ENCODE measurements at regions not wholly inside any gene's neighbourhood (a gene's known extent, or its start where the extent isn't known, plus 50 kb on each side); places are given as distances from the start of the nearest gene placed in this dataset.

GRCh38 chr2:234344012-234344411, 152.9 kb downstream of the ARL4C start:
- no peak overlapping the region for H3K4me3 ChIP-seq (ENCODE audit: low read length, poor library complexity, severe bottlenecking)
- H3K4me2 ChIP-seq (ENCODE audit: low read depth, low read length, poor library complexity, severe bottlenecking): no peak overlapping the region
- peaks cover 6% of the 10 kb centered on the region; the same call in 1 of the 2 replicates for H3K9me3 ChIP-seq (ENCODE audit: insufficient read depth, low read depth, low read length)
- H4K20me1 ChIP-seq (ENCODE audit: insufficient read depth, low read length, poor library complexity, severe bottlenecking): no peaks in the 10 kb centered on the region
- no peaks in the 10 kb centered on the region for H3K79me2 ChIP-seq (ENCODE audit: insufficient read depth, low read length)
- no peak overlapping the region for H2AFZ ChIP-seq (ENCODE audit: low read length)
- H3F3A ChIP-seq (ENCODE audit: low read depth): no peaks in the 10 kb centered on the region
- H3K4me1 ChIP-seq (ENCODE audit: insufficient read depth, low read length, poor library complexity, severe bottlenecking): peaks cover 23% of the 10 kb centered on the region
- TF ChIP-seq CTCF (conservative IDR thresholded peaks at IDR 0.05; ENCODE audit: low read length) (no peak), EZH2phosphoT487 (IDR thresholded peaks at IDR 0.05; ENCODE audit: borderline replicate concordance) (no peak)
- no peaks in the 10 kb centered on the region for H3K36me3 ChIP-seq (ENCODE audit: insufficient read depth, low read length)
- H3K9ac ChIP-seq (ENCODE audit: low read depth, low read length, poor library complexity, severe bottlenecking): no peak overlapping the region
- H3K27me3 ChIP-seq (ENCODE audit: insufficient read depth, low read length, poor library complexity, severe bottlenecking): no peaks in the 10 kb centered on the region
- H3K9me2 ChIP-seq (replicated peaks; ENCODE audit: low read depth, low read length): no peaks in the 10 kb centered on the region

- TF ChIP-seq EZH2phosphoT487 (IDR thresholded peaks at IDR 0.05; ENCODE audit: borderline replicate concordance) (no peak), CTCF (conservative IDR thresholded peaks at IDR 0.05; ENCODE audit: low read length) (no peak)
- no peaks in the 10 kb centered on the region for H3K9me2 ChIP-seq (replicated peaks; ENCODE audit: low read depth, low read length)
- no peaks in the 10 kb centered on the region for H3K79me2 ChIP-seq (ENCODE audit: insufficient read depth, low read length)
- peaks cover 19% of the 10 kb centered on the region for H3K4me1 ChIP-seq (ENCODE audit: insufficient read depth, low read length, poor library complexity, severe bottlenecking)
- H2AFZ ChIP-seq (ENCODE audit: low read length): no peak overlapping the region
- H3K9ac ChIP-seq (ENCODE audit: low read depth, low read length, poor library complexity, severe bottlenecking): no peak overlapping the region
- H3K9me3 ChIP-seq (ENCODE audit: insufficient read depth, low read depth, low read length): peaks cover 8% of the 10 kb centered on the region; the same call in 1 of the 2 replicates
- H3K4me2 ChIP-seq (ENCODE audit: low read depth, low read length, poor library complexity, severe bottlenecking): no peak overlapping the region
- H3K36me3 ChIP-seq (ENCODE audit: insufficient read depth, low read length): no peaks in the 10 kb centered on the region
- no peaks in the 10 kb centered on the region for H4K20me1 ChIP-seq (ENCODE audit: insufficient read depth, low read length, poor library complexity, severe bottlenecking)
- H3F3A ChIP-seq (ENCODE audit: low read depth): no peaks in the 10 kb centered on the region
- H3K27me3 ChIP-seq (ENCODE audit: insufficient read depth, low read length, poor library complexity, severe bottlenecking): no peaks in the 10 kb centered on the region
- no peak overlapping the region for H3K4me3 ChIP-seq (ENCODE audit: low read length, poor library complexity, severe bottlenecking)
Observed at GRCh38 chr2:234343372-234343771, 153.5 kb downstream of the ARL4C start.

- Histone ChIP-seq H3K4me3 (ENCODE audit: low read length, poor library complexity, severe bottlenecking) (no peak overlapping the region), H3F3A (ENCODE audit: low read depth) (no peaks in the 10 kb centered on the region), H3K27me3 (ENCODE audit: insufficient read depth, low read length, poor library complexity, severe bottlenecking) (no peaks in the 10 kb centered on the region), H3K4me1 (ENCODE audit: insufficient read depth, low read length, poor library complexity, severe bottlenecking) (peaks cover 6% of the 10 kb centered on the region), H3K9ac (ENCODE audit: low read depth, low read length, poor library complexity, severe bottlenecking) (no peak overlapping the region), H3K9me2 (replicated peaks; ENCODE audit: low read depth, low read length) (no peaks in the 10 kb centered on the region), H3K36me3 (ENCODE audit: insufficient read depth, low read length) (no peaks in the 10 kb centered on the region), H2AFZ (ENCODE audit: low read length) (no peak overlapping the region), H3K9me3 (ENCODE audit: insufficient read depth, low read depth, low read length) (peaks cover 8% of the 10 kb centered on the region; the same call in 1 of the 2 replicates), H4K20me1 (ENCODE audit: insufficient read depth, low read length, poor library complexity, severe bottlenecking) (no peaks in the 10 kb centered on the region), H3K4me2 (ENCODE audit: low read depth, low read length, poor library complexity, severe bottlenecking) (no peak overlapping the region), H3K79me2 (ENCODE audit: insufficient read depth, low read length) (no peaks in the 10 kb centered on the region)
- TF ChIP-seq CTCF (conservative IDR thresholded peaks at IDR 0.05; ENCODE audit: low read length): no peak
- no peak for TF ChIP-seq EZH2phosphoT487 (IDR thresholded peaks at IDR 0.05; ENCODE audit: borderline replicate concordance)
Observed at GRCh38 chr2:234341306-234341985, 155.4 kb downstream of the ARL4C start.

Data from Loucy (cell line).